CD4-positive, alpha-beta T cell treated with Interferon gamma for 1 hour (primary cell): ENCODE measurements at regions not wholly inside any gene's neighbourhood (a gene's known extent, or its start where the extent isn't known, plus 50 kb on each side); places are given as distances from the start of the nearest gene placed in this dataset.

Experiments
- DNase-seq: peaks from one replicate; pipeline ENCODE4 v3.0.0-alpha.2; 2020

DNA sequence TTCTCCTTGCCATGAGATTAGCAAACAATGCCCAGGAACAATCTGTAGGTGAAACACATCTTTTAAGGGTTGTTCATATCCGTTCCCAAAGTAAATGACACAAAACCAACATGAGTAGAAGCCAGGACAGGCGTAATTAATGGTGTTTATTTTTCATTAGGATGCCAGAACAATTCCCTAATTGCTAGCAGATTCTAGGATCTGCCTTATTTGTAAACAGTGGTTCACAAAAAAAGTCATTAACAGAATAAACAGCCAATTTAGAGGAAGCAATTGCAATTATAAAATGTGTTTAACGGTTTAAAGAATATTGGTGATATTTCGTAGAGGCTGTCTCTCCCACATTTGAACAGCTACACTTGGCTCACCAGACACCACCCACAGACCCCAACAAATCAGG, 250.6 kb upstream of the GPR26 start:
- DNase-seq, result no peak

GRCh38 chr10:123417414-123417813, 248.7 kb upstream of the GPR26 start:
- no peak for DNase-seq

GRCh38 chr10:123421461-123421860, 244.7 kb upstream of the GPR26 start:
- no peak for DNase-seq

DNA sequence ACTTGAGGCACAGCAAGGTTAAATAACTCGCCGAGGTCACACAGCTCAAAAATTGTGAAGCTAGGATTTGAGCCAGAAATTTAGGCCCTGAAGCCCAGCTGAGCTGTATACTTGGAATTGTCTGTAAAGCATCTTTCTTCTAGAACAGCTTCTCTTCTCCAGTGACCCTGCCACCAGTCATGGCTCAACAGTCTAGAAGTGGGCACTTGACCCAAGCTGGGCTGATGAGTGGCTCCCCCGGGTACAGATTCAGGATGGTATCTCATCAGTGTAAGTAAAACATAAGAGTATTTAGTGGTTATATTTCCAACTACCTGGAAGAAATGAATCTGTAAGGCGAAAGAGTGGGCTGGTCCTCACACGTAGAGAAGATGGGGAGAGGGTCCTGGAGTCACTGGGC, 243.9 kb upstream of the GPR26 start:
- no peak for DNase-seq

DNA sequence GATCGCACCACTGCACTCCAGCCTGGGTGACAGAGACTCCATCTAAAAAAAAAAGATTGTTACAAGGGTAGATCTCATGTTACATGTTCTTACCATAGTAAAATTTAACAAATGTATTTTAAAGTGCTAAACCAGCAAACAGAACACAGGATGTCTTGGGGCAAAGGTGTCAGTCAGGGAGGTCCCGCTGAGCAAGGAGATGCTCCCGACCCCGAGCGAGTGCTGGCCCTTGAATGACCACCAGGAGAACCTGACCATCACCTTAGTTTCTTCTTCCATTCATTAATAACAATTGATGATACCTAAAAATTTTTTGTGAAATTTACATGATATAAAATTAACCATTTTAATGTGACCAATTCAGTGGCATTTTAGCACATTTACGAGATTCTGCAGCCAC, 241.6 kb upstream of the GPR26 start:
- DNase-seq, result no peak

DNA sequence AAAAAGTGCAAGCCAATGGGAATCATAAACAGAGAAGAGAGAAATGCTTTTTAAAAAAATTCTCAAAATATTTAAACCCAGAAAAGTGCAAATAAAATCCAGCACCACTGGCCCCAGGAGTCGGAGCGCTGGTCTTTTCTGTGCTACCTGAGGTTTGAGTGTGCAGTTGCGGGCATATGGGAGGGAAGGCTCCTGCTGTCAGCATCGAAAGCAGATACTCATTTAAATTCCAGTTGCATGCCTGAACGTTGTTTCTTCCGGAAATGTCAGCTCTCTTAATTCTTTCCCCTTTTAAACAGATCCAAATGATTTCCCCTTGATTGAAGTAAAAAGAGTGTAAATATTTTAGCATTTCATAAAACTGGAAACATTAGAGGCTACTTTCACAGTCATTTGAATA, 240.5 kb upstream of the GPR26 start:
- no peak for DNase-seq

DNA sequence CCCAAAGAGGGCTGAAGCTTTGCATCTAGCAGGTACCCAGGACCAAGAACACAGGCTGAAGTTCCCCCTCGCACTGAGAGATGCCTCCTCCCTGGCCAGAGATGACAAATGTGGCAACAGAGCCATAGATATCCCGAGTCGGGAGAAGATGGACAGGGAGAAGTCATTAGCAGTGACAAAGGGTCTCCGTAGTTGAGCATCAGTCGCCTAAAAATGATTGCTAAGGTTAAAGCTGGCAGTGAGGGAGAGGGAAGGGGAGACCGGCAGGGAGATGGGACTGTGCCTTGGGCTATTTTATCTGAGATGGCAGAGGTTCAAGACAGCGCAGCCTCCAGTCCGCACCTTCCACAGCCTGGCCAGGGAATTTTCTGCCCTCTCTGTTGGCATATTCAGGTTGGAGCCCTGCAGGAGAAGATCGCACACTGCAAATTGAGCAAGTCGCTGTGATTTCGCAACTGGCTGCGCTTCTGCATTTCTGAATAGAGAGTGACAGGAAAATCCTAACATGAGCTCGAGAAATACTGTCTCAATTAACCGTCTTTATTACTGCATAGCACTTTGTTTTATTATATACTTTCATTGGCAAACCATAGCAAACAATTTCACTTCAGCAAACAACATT, 238.9 kb upstream of the GPR26 start:
- DNase-seq, result no peak

DNA sequence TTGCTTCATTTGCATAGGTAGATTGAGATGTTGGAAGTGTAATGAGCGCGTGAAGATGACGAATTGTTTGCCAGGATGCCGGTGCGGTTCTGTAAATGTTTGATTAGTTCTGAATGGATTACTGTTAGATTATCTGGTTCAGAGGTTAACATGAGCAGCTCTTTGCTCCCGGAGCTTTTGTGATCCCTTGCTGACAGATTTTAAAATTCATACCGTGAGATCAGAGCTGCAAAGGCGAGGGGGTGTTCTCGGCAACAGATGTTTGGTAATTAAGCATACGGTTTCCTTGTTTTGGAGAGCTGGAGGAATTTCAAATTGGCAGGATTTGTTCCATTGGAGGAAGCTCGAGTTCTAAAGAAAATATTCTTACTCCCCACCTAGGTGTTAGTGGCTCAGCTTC, 237.8 kb upstream of the GPR26 start:
- no peak for DNase-seq

DNA sequence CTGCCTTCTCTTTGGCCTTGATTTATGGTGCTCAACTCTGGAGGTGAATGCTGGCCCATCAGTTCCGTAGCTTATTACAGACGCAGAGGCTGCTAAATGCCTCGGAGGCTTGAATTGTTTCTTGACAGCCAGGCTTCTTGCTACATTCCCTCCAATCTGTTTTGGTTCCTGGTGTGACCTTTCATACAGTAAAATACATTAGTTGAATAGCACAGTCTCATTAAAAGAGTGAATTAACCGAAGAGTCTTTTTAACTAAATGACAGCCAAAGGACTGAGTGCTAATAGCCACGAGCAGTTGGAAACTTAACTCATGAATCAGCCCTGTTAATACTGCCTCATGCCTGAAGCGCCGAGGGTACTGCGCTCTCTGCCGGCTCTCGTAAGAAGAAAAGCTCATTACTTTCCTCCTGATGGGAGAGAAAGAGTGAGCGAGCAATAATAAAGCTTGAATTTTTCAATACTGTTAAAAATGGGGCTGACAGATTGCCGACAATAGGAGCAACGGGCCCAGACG, 236.4 kb upstream of the GPR26 start:
- no peak for DNase-seq

- no peak for DNase-seq
Measured at GRCh38 chr10:123433539-123433938, 232.6 kb upstream of the GPR26 start.

DNA sequence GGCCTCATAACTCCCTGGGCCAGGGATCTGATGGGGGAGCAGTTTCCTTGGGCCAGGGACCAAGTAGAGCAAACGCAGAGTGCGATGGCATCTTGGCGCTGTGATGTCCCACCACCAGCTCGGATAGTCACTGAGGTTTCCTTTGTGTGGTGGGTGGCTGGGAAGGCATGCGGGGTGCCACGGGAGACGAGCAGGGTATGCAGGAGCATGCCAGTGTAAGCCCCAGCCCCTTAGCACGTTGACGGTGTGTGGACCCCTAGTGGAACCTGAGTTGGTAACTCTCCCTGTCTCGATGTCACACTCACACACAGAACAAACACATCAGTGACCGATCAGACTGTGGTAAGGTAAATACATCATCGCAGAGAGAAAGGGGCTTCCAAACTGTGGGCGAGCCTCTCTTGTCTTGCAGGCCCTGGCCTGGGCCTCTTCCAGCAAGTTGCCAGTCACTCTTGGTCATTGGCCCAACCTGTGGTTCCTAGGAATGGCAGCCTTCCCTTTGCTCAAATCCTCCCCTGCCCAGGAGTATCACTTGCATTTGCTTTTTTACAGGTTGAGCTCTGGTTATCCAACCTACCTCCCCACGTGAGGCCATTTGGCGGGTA, 231.6 kb upstream of the GPR26 start:
- DNase-seq, result no peak

DNA sequence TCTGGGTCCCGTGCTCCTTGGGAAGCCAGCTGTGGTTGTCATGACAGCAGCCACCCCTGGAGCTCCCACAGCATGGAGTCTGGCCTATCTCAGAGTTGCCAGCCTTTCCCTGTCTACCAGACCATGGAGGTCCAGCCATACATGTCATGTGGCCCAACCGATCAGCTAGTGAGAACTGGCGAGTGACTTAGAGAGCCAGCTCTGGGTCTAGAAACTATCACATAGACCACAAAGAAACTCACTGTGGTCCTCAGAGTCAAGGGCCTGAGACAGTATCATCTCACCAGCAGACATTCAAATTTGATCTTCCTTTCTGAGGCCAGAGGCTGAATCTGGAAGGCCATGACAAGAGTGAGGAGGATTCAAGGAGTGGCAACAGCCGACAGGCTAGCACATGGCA, 223.3 kb upstream of the GPR26 start:
- no peak for DNase-seq

DNA sequence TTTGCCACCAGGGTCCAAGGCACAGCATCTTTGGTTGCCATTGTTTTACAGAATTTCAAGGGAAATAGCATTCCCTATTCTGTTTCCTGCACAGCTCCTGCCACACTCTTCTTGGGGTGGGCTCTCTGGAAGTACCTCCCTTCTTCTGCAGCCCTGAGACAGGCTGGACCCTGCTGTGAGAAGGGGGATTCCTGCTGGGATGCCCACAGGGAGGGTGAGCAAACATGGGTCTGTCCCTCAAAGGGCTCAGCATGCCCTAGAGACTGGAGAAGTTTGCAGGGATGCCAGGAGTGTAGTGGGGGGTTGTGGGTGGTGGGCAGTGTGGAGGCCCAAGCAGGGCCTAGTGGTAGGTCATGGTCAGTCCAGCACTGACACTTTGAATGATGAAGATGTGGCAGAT, 222.2 kb upstream of the GPR26 start:
- DNase-seq, result no peak

DNA sequence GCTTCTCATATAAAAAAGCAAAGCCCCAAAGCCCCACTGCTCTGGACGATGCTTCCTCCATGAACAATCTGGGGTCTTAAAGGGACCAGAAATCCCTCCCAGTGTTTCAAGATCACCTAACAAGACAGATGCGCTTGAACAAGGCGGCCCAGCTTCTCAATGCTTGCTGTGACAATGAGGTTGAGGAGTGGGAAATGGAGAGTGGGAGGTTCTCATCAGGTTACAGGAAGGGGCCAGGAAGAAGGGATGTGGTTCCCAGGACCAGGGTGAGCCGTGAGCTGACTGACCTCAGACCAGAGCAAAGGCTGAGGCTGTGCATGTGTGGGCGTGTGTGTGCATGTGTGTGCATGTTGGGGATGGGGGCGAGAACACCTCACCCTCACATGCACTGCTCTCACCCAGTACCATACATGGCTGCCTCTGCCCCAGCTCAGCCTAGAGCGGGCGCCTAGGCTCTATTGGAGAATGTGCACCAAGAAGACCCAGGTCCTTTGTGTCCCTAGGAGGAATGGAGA, 220.8 kb upstream of the GPR26 start:
- DNase-seq, result no peak

GRCh38 chr10:123446449-123447156, 219.6 kb upstream of the GPR26 start:
- DNase-seq, result no peak

- no peak for DNase-seq
Measured at GRCh38 chr10:123449234-123449962, 216.8 kb upstream of the GPR26 start.

DNA sequence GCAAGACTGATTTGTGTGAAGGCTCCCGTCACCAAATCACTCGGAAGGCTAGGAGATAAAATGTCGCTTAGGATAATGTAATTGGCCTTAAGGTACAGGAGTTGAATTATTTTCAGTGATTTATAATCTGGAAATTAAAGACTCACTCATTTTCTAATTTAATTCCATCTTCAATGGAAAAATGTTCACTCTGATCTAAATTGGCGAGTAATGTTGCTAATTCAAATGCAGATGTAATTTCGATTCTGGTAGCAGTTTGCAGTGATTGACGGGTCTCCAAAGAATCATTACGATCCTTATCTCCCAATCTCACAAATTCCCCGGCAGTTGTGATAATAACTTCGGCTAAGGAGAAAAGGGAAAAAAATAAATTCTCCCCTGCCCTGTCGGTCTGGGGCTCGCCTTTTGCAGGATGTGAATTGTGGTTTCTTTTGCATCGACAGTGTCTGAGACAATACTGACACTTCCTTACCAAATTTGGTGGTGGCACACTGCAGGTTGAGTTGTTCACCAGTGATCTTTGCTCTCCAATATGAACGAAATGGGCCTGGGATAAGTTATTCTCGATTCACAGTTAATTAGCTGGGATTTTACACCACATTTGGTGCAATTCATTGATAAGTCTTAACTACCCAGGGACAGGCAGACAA, 215.1 kb upstream of the GPR26 start:
- DNase-seq, result no peak

DNA sequence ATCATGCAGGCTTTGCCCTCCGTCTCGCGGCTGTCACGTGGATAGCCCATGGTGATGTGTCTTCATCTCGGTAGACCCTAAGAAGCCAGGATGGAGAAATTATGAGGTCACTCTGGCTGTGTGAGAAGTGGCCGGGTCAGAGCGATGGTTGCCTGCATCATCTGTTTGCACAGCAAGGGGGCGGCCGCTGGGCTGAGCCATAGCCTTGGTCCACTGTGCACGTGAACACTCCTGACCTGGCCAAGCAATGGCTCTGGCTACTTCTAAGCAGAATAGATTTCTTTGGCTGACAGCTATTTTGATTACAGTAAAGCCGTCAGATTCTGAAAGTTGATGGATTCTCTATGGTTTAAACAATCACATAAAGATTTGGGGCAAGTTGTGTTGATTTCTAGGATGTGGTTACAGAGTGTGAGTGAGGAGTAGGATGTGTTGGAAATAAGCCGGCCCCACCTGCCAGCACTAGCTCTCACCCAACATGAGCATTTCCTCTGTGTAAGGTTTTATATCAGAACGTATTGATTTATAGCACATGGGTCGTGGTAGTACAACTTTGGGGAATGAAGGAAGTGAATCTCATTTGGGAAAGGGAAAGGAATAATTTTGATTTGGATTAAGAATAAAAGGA, 214.4 kb upstream of the GPR26 start:
- DNase-seq, result no peak

DNA sequence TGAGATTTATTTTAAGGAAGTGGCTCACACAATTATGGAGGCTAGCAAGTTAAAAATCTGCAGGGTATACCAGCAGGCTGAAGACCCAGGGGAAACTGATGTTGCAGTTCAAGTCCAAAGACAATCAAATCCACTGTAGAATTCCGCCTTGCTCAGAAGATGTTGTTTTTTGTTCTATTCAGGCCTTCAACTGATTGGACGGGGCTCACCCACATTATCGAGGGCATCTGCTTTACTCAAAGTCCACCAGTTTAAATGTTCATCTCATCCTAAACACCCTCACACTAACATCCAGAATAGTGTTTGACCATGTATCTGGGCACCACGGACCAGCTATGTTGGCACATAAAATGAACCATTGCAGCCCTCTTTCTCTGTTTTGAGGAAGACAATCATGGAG, 211.2 kb upstream of the GPR26 start:
- DNase-seq, result no peak

DNA sequence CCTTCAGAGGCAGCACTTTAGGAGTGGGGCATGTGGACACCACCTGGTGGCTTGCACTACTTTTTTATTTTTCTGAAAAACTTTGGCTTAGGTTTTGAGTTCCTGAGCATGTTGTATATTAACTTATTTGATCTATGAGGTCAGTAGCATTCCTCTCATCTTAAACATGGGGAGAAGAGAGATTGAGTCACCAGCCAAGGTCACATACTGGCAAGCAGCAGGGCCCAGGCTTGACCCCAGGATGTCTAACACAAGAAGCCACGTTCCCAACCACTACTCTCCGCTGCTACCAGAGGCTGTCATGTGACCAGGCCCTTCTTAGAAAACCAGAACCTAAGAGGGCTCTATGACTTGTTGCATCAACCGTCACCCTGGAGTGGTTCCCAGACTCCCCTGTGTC, 210.3 kb upstream of the GPR26 start:
- DNase-seq, result no peak

- no peak for DNase-seq
Measured at GRCh38 chr10:123458933-123459332, 207.2 kb upstream of the GPR26 start.

DNA sequence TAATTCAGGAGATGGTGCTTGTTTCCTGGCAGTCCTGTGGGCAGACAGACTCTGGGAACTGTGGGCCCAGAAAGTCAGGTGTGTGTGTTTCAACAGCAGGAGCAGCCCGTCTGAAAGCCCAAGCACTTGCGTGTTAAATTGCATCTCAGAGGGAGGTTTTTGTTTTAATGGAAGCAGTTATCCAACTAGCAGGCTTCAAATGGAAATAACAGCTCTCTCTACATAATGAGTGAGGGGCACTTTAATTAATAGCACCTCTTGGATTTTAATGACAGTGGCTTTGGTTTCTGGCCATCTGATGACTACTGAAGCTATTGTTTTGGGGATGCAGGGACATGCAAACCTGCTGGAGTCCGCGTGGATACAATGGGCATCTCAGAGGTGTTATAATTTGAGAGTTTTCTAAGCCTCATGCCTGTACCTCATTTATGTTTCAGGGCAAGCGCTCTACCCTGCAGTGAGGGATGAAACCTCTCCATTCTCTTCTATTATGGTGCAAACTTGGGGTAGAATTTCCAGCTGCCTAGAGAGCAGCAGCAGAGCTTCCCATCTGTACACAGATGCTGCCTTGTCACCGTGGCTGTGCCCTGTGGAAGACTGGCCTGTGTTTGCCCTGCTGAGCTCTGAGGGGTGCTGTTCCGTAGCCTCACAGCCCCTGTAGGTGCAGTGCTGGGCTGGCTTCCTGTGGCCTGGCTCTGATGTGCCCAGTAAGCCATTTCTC, 206.6 kb upstream of the GPR26 start:
- no peak for DNase-seq
